SK-N-SH (cell line): ENCODE measurements at regions not wholly inside any gene's neighbourhood (a gene's known extent, or its start where the extent isn't known, plus 50 kb on each side); places are given as distances from the start of the nearest gene placed in this dataset.

ENCODE experiments used
- CTCF ChIA-PET: fragments of 300-600, 350-600 bp; formaldehyde crosslinking; extraction: SDS; loops from one replicate; lab custom pipeline; 2021; lab: Yijun Ruan, JAX
- POLR2A ChIA-PET: fragments of 350-600 bp; sonication (Branson Sonifier 250); formaldehyde crosslinking; extraction: SDS; loops from one replicate; lab custom pipeline; 2020; ENCODE audit warnings: antibody characterized with exemption, inconsistent platforms; lab: Yijun Ruan, JAX
- DNase-seq: peaks from one replicate; pipeline ENCODE4 v3.0.0; 2012
- H2AFZ ChIP-seq: fragments of 200-600 bp; sonication (generic); 2 replicates; pipeline ENCODE4 v1.8.1; 2016; ENCODE audit warnings: antibody characterized with exemption, mild to moderate bottlenecking, low read depth
- H3F3A ChIP-seq: fragments of 200-600 bp; sonication (generic); replicated peaks from 2 replicates; pipeline ENCODE3; 2016; ENCODE audit warnings: antibody characterized with exemption, mild to moderate bottlenecking; ENCODE audit not compliant: insufficient read depth
- H3K27ac ChIP-seq, 2 experiments: fragments of 200-500 bp in 1 of 2; fragments of 200-600 bp in 1 of 2; sonication (Bioruptor generic) in 1 of 2; sonication (generic), shearing (Covaris generic) in 1 of 2; 2 replicates each; pipeline versions ENCODE4 v1.5.1 to v1.6.1; 2014 to 2016; ENCODE audit warnings: low read depth in 2 of 2, inconsistent platforms in 1 of 2, low read length in 1 of 2, mild to moderate bottlenecking in 1 of 2, mixed read lengths in 1 of 2
- H3K27me3 ChIP-seq: fragments of 200-600 bp; sonication (generic), shearing (Covaris generic); 2 replicates; pipeline ENCODE4 v1.6.1; 2016; ENCODE audit warnings: mixed run types; ENCODE audit not compliant: insufficient read depth
- H3K36me3 ChIP-seq, 2 experiments: fragments of 200-500 bp in 1 of 2; fragments of 200-600 bp in 1 of 2; sonication (Bioruptor generic) in 1 of 2; sonication (generic) in 1 of 2; replicated peaks in 1 of 2; 2 replicates each; pipeline versions ENCODE3 to v1.5.1; 2014 to 2016; ENCODE audit warnings: low read length in 1 of 2, mild to moderate bottlenecking in 1 of 2; ENCODE audit not compliant: insufficient read depth in 2 of 2, control insufficient read depth in 1 of 2
- H3K4me1 ChIP-seq, 2 experiments: fragments of 200-500 bp in 1 of 2; fragments of 200-600 bp in 1 of 2; sonication (Bioruptor generic) in 1 of 2; sonication (generic), shearing (Covaris generic) in 1 of 2; 2 replicates each; pipeline versions ENCODE4 v1.5.1 to v1.6.1; 2014 to 2016; ENCODE audit warnings: low read depth in 1 of 2, low read length in 1 of 2, mixed run types in 1 of 2; ENCODE audit not compliant: insufficient read depth in 2 of 2, control insufficient read depth in 1 of 2
- H3K4me2 ChIP-seq: fragments of 200-600 bp; sonication (generic), shearing (Covaris generic); 2 replicates; pipeline ENCODE4 v1.6.1; 2017; ENCODE audit warnings: mixed run types
- H3K4me3 ChIP-seq, 2 experiments: fragments of 200-500 bp in 1 of 2; fragments of 200-600 bp in 1 of 2; sonication (Bioruptor generic) in 1 of 2; sonication (generic), shearing (Covaris generic) in 1 of 2; 2 replicates each; pipeline versions ENCODE4 v1.5.1 to v1.8.1; 2014 to 2016; ENCODE audit warnings: low read depth in 2 of 2, inconsistent platforms in 1 of 2, low read length in 1 of 2, mild to moderate bottlenecking in 1 of 2, mixed read lengths in 1 of 2, moderate library complexity in 1 of 2
- H3K79me2 ChIP-seq: fragments of 200-600 bp; sonication (generic); 2 replicates; pipeline ENCODE4 v1.8.1; 2017; ENCODE audit warnings: mild to moderate bottlenecking; ENCODE audit not compliant: insufficient read depth
- H3K9ac ChIP-seq: fragments of 200-600 bp; sonication (generic); 2 replicates; pipeline ENCODE4 v1.6.1; 2017; ENCODE audit warnings: mixed run types
- H3K9me2 ChIP-seq: fragments of 200-600 bp; sonication (generic); 2 replicates; pipeline ENCODE4 v1.6.1; 2017; ENCODE audit warnings: mixed run types
- H3K9me3 ChIP-seq: fragments of 200-600 bp; sonication (generic); 2 replicates; pipeline ENCODE4 v1.6.1; 2017; ENCODE audit warnings: mixed run types, mild to moderate bottlenecking, moderate library complexity
- H4K20me1 ChIP-seq: fragments of 200-600 bp; sonication (generic); 2 replicates; pipeline ENCODE4 v1.6.1; 2017; ENCODE audit warnings: mild to moderate bottlenecking, mixed run types; ENCODE audit not compliant: insufficient read depth
- CHD2 ChIP-seq: fragments of 150-350 bp; IDR thresholded peaks from 2 replicates; pipeline ENCODE4 v1.6.1; 2018; ENCODE audit warnings: low read length; ENCODE audit not compliant: partially characterized antibody
- ELF1 ChIP-seq: IDR thresholded peaks from 2 replicates; pipeline ENCODE4 v1.4.0; 2012
- EP300 ChIP-seq, 2 experiments: IDR thresholded peaks; 2 replicates each; pipeline versions ENCODE4 v1.4.0 to v1.6.1; 2012; ENCODE audit warnings: borderline replicate concordance in 1 of 2, low read depth in 1 of 2, low read length in 1 of 2
- EZH2phosphoT487 ChIP-seq: fragments of 200-600 bp; sonication (generic); IDR thresholded peaks from 2 replicates; pipeline ENCODE4 v1.6.1; 2017; ENCODE audit warnings: low read depth, mixed run types, mild to moderate bottlenecking, antibody characterized with exemption, moderate library complexity, borderline replicate concordance
- FOXM1 ChIP-seq: IDR thresholded peaks from 2 replicates; pipeline ENCODE4 v1.4.0; 2012; ENCODE audit warnings: low read depth, mild to moderate bottlenecking
- GATA2 ChIP-seq: sonication (generic); formaldehyde crosslinking; IDR thresholded peaks from 2 replicates; pipeline ENCODE4 v1.5.0; 2020; ENCODE audit warnings: mild to moderate bottlenecking, missing genetic modification reagents
- JUND ChIP-seq: IDR thresholded peaks from 2 replicates; pipeline ENCODE4 v1.4.0; 2012
- MEF2A ChIP-seq: IDR thresholded peaks from 2 replicates; pipeline ENCODE4 v1.4.0; 2012; ENCODE audit warnings: low read depth, borderline replicate concordance
- POLR2AphosphoS5 ChIP-seq: IDR thresholded peaks from 2 replicates; pipeline ENCODE4 v1.6.1; 2012; ENCODE audit warnings: low read depth, low read length
- RXRA ChIP-seq: IDR thresholded peaks from 2 replicates; pipeline ENCODE4 v1.4.0; 2012; ENCODE audit warnings: low read depth, mild to moderate bottlenecking, borderline replicate concordance
- SIN3A ChIP-seq: IDR thresholded peaks from 2 replicates; pipeline ENCODE4 v1.6.1; 2012; ENCODE audit warnings: low read depth, mild to moderate bottlenecking, low read length, moderate library complexity, borderline replicate concordance
- SMC3 ChIP-seq: IDR thresholded peaks from 2 replicates; pipeline ENCODE4 v1.6.1; 2012; ENCODE audit warnings: low read depth, low read length, improper control_type of control experiment
- TAF1 ChIP-seq: IDR thresholded peaks from 2 replicates; pipeline ENCODE4 v1.6.1; 2012; ENCODE audit warnings: low read depth, mild to moderate bottlenecking, low read length, moderate library complexity, borderline replicate concordance
- TCF12 ChIP-seq: IDR thresholded peaks from 2 replicates; pipeline ENCODE4 v1.4.0; 2012
- TEAD4 ChIP-seq: IDR thresholded peaks from 2 replicates; pipeline ENCODE4 v1.4.0; 2012; ENCODE audit warnings: mild to moderate bottlenecking, borderline replicate concordance; ENCODE audit not compliant: insufficient read depth
- WGBS: methylation state at CpG from one replicate; pipeline ENCODE4 v1.1.6; 2017; ENCODE audit warnings: low lambda C conversion rate; 5-methylcytosine and 5-hydroxymethylcytosine counted together
- TF ChIP-seq, protein P1 (sequence below): IDR thresholded peaks from 2 replicates; pipeline ENCODE4 v1.4.0; 2012; ENCODE audit warnings: low read depth, borderline replicate concordance
- TF ChIP-seq, protein P2 (sequence below): fragments of 200-600 bp; sonication (generic); IDR thresholded peaks from 2 replicates; pipeline ENCODE4 v1.6.1; 2017; ENCODE audit warnings: antibody characterized with exemption, mild to moderate bottlenecking, moderate library complexity
- TF ChIP-seq, protein P3 (sequence below): IDR thresholded peaks from 2 replicates; pipeline ENCODE4 v1.4.0; 2012; ENCODE audit warnings: low read depth, borderline replicate concordance

DNA sequence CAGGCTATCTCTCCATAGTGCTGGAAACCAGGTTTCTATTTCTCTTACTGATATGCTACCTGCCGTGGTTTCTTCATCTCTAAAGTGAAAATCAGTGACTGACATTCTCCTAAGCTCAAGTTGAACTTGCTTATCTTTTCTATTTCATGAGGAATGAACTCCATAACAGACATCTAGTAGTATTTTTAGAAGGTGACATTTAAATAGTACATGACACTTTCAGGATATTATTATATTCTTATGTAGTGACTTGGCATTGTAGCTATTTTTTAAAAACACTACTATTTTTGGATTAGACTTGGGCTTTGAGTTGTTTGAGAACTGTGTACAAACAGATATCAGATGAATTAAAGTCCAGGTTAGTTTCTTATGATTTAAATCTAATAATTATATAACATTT lies 1381.8 kb downstream of the DSC3 start:
- Histone ChIP-seq H3K79me2 (no peaks in the 10 kb centered on the region), H4K20me1 (no peaks in the 10 kb centered on the region), H3K9ac (no peak overlapping the region), H3K9me2 (no peaks in the 10 kb centered on the region), H3K36me3 (no peaks in the 10 kb centered on the region), H2AFZ (no peak overlapping the region), H3K27me3 (no peaks in the 10 kb centered on the region), H3K4me3 (no peak overlapping the region), H3K27ac (no peak overlapping the region), H3K4me1 (no peaks in the 10 kb centered on the region), H3K4me2 (no peak overlapping the region), H3F3A (no peaks in the 10 kb centered on the region), H3K9me3 (no peaks in the 10 kb centered on the region)
- TF ChIP-seq ELF1 (no peak), MEF2A (no peak), SMC3 (no peak), TCF12 (no peak), FOXM1 (no peak), EZH2phosphoT487 (no peak), TAF1 (no peak), GATA2 (no peak), RXRA (no peak)
- TF ChIP-seq, protein P1, sequence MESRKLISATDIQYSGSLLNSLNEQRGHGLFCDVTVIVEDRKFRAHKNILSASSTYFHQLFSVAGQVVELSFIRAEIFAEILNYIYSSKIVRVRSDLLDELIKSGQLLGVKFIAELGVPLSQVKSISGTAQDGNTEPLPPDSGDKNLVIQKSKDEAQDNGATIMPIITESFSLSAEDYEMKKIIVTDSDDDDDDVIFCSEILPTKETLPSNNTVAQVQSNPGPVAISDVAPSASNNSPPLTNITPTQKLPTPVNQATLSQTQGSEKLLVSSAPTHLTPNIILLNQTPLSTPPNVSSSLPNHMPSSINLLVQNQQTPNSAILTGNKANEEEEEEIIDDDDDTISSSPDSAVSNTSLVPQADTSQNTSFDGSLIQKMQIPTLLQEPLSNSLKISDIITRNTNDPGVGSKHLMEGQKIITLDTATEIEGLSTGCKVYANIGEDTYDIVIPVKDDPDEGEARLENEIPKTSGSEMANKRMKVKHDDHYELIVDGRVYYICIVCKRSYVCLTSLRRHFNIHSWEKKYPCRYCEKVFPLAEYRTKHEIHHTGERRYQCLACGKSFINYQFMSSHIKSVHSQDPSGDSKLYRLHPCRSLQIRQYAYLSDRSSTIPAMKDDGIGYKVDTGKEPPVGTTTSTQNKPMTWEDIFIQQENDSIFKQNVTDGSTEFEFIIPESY = no peak
- TF ChIP-seq, protein P2, sequence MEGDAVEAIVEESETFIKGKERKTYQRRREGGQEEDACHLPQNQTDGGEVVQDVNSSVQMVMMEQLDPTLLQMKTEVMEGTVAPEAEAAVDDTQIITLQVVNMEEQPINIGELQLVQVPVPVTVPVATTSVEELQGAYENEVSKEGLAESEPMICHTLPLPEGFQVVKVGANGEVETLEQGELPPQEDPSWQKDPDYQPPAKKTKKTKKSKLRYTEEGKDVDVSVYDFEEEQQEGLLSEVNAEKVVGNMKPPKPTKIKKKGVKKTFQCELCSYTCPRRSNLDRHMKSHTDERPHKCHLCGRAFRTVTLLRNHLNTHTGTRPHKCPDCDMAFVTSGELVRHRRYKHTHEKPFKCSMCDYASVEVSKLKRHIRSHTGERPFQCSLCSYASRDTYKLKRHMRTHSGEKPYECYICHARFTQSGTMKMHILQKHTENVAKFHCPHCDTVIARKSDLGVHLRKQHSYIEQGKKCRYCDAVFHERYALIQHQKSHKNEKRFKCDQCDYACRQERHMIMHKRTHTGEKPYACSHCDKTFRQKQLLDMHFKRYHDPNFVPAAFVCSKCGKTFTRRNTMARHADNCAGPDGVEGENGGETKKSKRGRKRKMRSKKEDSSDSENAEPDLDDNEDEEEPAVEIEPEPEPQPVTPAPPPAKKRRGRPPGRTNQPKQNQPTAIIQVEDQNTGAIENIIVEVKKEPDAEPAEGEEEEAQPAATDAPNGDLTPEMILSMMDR = no peak
- WGBS = 73% methylated on average over 1 of the region's 1 CpG
- no peak for DNase-seq
- POLR2A ChIA-PET = no interaction called here
- CTCF ChIA-PET = no interaction called here

DNA sequence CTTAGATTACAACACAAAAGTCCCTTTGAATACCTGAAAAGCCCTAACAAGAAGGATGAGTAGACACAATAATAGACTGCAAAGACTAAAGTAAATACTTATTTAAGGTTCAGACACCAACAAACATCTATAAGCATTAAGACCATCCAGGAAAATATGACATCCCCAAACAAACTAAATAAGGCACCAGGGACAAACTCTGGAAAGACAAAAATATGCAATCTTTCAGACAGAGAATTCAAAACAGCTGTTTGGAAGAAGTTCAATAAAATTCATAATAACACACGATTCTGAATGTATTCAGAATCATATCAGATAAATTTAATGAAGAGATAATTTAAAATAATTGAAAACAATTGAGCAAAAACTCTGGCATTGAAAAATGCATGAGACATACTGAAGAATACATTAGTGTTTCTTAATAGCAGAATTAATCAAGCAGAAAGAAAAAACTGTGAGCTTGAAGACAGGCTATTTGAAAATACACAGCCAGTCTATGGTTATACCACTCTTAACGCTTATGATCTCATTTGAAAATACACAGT lies 1388.8 kb downstream of the DSC3 start:
- H3K4me3 ChIP-seq = no peak overlapping the region
- H3K36me3 ChIP-seq = no peaks in the 10 kb centered on the region
- 0% methylated on average over 2 of the region's 2 CpGs for WGBS
- H2AFZ ChIP-seq = no peak overlapping the region
- no peak for DNase-seq
- H3F3A ChIP-seq = no peaks in the 10 kb centered on the region
- no peak overlapping the region; a peak in 1 of 4 replicates for H3K27ac ChIP-seq
- no peaks in the 10 kb centered on the region for H3K79me2 ChIP-seq
- H4K20me1 ChIP-seq = no peaks in the 10 kb centered on the region
- no peak overlapping the region for H3K4me2 ChIP-seq
- POLR2A ChIA-PET = no interaction called here
- H3K9me3 ChIP-seq = no peaks in the 10 kb centered on the region
- no peaks in the 10 kb centered on the region; a peak in 1 of 4 replicates for H3K4me1 ChIP-seq
- CTCF ChIA-PET = no interaction called here
- no peaks in the 10 kb centered on the region for H3K27me3 ChIP-seq
- H3K9ac ChIP-seq = no peak overlapping the region
- no peaks in the 10 kb centered on the region for H3K9me2 ChIP-seq
- no peak for TF ChIP-seq MEF2A
- TF ChIP-seq JUND = no peak
- TF ChIP-seq EP300 (IDR thresholded peaks at IDR 0.05; ENCODE audit: borderline replicate concordance in 1 of 2, low read depth in 1 of 2, low read length in 1 of 2) = no peak
- TF ChIP-seq, protein P1 = no peak
- TF ChIP-seq, protein P2 = no peak
- TF ChIP-seq, protein P3, sequence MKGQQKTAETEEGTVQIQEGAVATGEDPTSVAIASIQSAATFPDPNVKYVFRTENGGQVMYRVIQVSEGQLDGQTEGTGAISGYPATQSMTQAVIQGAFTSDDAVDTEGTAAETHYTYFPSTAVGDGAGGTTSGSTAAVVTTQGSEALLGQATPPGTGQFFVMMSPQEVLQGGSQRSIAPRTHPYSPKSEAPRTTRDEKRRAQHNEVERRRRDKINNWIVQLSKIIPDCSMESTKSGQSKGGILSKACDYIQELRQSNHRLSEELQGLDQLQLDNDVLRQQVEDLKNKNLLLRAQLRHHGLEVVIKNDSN = no peak
- no peak for TF ChIP-seq TCF12
- no peak for TF ChIP-seq TAF1
- no peak for TF ChIP-seq SIN3A
- no peak for TF ChIP-seq TEAD4
- TF ChIP-seq POLR2AphosphoS5 = no peak
- no peak for TF ChIP-seq CHD2
- no peak for TF ChIP-seq SMC3
